ENCODE measurements at regions not wholly inside any gene's neighbourhood (a gene's known extent, or its start where the extent isn't known, plus 50 kb on each side); places are given as distances from the start of the nearest gene placed in this dataset.

DNA sequence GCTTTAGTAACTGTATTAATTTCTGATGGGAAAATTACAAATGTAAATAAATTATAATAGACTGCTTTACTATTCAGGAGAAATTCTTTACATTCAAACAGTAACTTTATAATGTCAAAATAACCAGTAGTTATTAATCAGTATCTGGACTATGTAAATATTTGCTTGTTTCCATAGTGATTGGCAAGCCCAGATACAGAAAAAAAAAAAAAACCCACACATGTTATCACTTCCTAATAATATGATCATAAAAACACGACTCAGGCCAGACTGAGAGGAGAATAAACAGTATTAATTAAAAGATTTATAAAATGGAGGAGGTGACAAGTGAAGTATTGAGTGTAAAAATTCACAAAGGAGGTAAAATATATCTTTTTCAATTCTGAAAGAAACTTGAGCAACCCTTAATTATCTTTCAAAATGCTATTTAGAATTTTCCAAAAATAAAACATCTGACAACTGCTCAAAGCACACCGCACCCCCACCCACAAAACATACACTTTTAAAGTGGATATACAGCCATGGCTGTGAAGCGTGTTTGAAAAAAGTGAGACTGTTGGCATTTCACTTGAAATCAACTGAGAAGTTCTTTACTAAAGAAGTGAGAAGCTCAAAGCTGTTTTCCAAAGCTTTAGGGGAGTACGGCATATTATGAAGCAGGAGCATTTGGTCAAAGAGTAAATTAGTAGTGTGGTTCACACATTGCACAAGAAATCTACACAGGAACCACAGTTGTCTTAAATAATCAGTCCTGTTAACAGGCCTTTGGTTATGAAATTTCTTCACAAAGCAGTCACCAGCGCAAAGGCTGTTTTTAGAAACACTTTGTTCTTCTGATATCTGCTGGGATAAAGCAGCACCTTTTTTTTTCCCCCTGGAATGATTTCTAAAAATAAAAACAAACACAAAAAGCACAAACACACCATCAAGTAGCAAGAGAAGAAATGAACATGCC is 475.8 kb downstream of the TXNL1 start:
- TF ChIP-seq POLR2A (IDR thresholded peaks at IDR 0.05) (no peak), CTCF (IDR thresholded peaks at IDR 0.05) (no peak)
- intact Hi-C loops (cut with DNase I): no loop called here
- Histone ChIP-seq H3K36me3 (replicated peaks in 1 of 2) (no peaks in the 10 kb centered on the region), H3K4me3 (no peak overlapping the region), H3K4me1 (replicated peaks in 1 of 2) (peaks cover 7 to 16% of the 10 kb centered on the region in 2 donors), H3K27ac (no peak overlapping the region), H3K9me3 (replicated peaks in 1 of 3) (no peaks in the 10 kb centered on the region), H3K27me3 (no peaks in the 10 kb centered on the region)
- DNase-seq: no peak
- WGBS, 4 donors: 68 to 75% (median 72%) methylated on average over 5 of the region's 5 CpGs

DNA sequence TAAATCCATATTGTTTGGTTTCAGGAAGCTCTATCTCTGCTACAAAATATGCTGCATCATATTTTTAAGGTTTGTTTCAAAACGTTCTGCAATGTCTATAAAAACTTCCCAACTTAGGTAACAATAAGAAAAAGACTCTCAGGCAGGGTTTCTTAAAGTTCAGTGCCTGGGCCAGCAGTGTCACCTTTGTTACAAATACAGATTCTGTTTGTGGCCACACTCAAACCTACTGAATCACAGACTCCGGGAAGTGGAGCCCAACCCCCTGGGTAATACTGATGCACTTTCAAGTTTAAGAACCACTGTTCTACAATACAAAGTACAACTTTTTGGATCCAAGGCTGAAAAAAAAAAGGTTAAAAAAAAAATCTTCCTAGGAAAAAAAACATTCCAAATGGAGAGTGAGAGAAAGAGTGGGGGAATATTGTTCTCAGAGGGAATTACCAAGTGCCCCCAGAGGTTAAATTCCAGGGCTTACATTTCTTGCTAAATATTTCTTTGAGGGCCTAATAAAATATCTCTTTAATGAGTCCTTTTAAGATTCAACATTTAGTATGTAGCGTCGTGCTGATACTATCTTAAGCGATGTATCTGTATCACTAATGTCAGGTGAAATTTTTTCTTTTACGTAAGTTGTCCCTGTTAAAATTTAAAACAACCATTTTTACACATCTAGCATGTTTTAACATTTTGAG is 476.7 kb downstream of the TXNL1 start:
- H3K27me3 ChIP-seq: peaks cover 3% of the 10 kb centered on the region
- H3K4me1 ChIP-seq (replicated peaks in 1 of 2): peaks cover 3 to 7% of the 10 kb centered on the region in 2 donors
- DNase-seq: no peak
- no peak overlapping the region for H3K27ac ChIP-seq
- TF ChIP-seq POLR2A (IDR thresholded peaks at IDR 0.05) (no peak), CTCF (IDR thresholded peaks at IDR 0.05) (no peak)
- intact Hi-C loops (cut with DNase I): no loop called here
- no peaks in the 10 kb centered on the region for H3K36me3 ChIP-seq (replicated peaks in 1 of 2)
- 69 to 72% (median 71%) methylated on average over 6 of the region's 6 CpGs for WGBS, 4 donors
- no peaks in the 10 kb centered on the region for H3K9me3 ChIP-seq (replicated peaks in 1 of 3)
- H3K4me3 ChIP-seq: no peak overlapping the region

DNA sequence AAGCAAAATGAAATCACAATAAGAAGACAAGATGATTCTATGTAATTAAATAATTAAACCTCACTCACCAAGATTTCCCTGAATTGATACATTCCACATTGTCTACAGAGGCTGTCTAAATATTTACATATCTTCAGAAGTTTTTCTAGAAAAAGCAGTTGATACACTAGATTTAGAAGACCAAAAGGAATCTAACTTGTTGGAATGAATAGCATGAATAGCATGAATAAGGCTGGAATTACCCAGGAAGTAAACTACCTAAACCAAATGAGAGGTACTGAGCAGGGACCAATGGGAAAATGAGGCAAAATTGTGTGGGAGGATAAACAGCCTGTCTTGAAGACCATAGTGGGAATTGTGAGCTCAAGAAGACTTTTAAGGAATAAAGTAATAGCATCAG is 479.7 kb downstream of the TXNL1 start:
- Histone ChIP-seq H3K9me3 (replicated peaks in 1 of 3) (no peaks in the 10 kb centered on the region), H3K27me3 (peaks cover 3% of the 10 kb centered on the region), H3K4me1 (replicated peaks in 1 of 2) (peaks cover 0 to 5% of the 10 kb centered on the region in 2 donors), H3K4me3 (no peak overlapping the region), H3K36me3 (replicated peaks in 1 of 2) (no peaks in the 10 kb centered on the region), H3K27ac (no peak overlapping the region)
- DNase-seq: no peak
- intact Hi-C loops (cut with DNase I): no loop called here
- TF ChIP-seq CTCF (IDR thresholded peaks at IDR 0.05) (no peak), POLR2A (IDR thresholded peaks at IDR 0.05) (no peak)

- TF ChIP-seq POLR2A (IDR thresholded peaks at IDR 0.05) (no peak), CTCF (IDR thresholded peaks at IDR 0.05) (no peak)
- no peak for DNase-seq
- Histone ChIP-seq H3K27ac (no peak overlapping the region), H3K4me1 (replicated peaks in 1 of 2) (peaks cover 0 to 2% of the 10 kb centered on the region in 2 donors), H3K27me3 (peaks cover 3% of the 10 kb centered on the region), H3K9me3 (replicated peaks in 1 of 3) (no peaks in the 10 kb centered on the region), H3K36me3 (replicated peaks in 1 of 2) (no peaks in the 10 kb centered on the region), H3K4me3 (no peak overlapping the region)
- intact Hi-C loops (cut with DNase I): no loop called here
These were observed 480.9 kb downstream of the TXNL1 start for GRCh38 chr18:56157541-56157940.
